Right lobe of liver (tissue), 4 donors: ENCODE measurements at regions not wholly inside any gene's neighbourhood (a gene's known extent, or its start where the extent isn't known, plus 50 kb on each side); places are given as distances from the start of the nearest gene placed in this dataset.

ENCODE experiments used
- POLR2A ChIP-seq: fragments of 450-650 bp; IDR thresholded peaks from one replicate; pipeline ENCODE4 v1.6.1; 2017; ENCODE audit warnings: antibody characterized with exemption, mild to moderate bottlenecking
- TF ChIP-seq, protein P1 (sequence below), 4 donors: fragments of 200-600 bp in 3 of 4; fragments of 450-650 bp in 1 of 4; IDR thresholded peaks; one replicate each; pipeline versions ENCODE4 v1.5.1 to v1.8.0; 2016 to 2022; ENCODE audit warnings: antibody characterized with exemption in 4 of 4, mild to moderate bottlenecking in 2 of 4
- donor health status: DM: no; HTN: no; CAD: no.
- donor health status: DM: no; HTN: no; CAD: no.
- donor health status: DM: no; HTN: yes; CAD: no.

DNA sequence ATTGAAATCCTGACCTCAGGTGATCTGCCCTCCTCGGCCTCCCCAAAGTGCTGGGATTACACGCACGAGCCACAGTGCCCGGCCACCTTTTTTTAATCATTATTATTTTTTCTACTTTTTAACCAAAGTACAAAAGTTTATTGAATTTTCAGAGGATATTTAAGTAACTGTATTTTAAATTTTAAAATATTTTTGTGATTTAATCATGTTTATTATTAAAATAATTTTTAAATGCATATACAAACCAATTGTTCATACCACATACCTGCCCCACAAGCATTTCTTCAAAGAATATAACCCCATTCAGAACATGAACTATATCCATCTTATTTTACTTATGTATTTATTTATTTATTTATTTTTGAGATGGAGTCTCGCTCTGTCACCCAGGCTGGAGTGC, 163.6 kb upstream of the MAP2 start:
- no peak for TF ChIP-seq POLR2A
- TF ChIP-seq, protein P1, sequence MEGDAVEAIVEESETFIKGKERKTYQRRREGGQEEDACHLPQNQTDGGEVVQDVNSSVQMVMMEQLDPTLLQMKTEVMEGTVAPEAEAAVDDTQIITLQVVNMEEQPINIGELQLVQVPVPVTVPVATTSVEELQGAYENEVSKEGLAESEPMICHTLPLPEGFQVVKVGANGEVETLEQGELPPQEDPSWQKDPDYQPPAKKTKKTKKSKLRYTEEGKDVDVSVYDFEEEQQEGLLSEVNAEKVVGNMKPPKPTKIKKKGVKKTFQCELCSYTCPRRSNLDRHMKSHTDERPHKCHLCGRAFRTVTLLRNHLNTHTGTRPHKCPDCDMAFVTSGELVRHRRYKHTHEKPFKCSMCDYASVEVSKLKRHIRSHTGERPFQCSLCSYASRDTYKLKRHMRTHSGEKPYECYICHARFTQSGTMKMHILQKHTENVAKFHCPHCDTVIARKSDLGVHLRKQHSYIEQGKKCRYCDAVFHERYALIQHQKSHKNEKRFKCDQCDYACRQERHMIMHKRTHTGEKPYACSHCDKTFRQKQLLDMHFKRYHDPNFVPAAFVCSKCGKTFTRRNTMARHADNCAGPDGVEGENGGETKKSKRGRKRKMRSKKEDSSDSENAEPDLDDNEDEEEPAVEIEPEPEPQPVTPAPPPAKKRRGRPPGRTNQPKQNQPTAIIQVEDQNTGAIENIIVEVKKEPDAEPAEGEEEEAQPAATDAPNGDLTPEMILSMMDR (IDR thresholded peaks at IDR 0.05), result no peak
